Breast epithelium (tissue), 4 donors: ENCODE measurements at regions not wholly inside any gene's neighbourhood (a gene's known extent, or its start where the extent isn't known, plus 50 kb on each side); places are given as distances from the start of the nearest gene placed in this dataset.

Experiments used
- DNase-seq, 2 donors: peaks; one replicate each; pipeline ENCODE4 v3.0.0-alpha.2; 2019; ENCODE audit warnings: low spot score in 2 of 2
- H3K27ac ChIP-seq, 2 donors: fragments of 200-600 bp; sonication (generic) in 1 of 2; one replicate each; pipeline ENCODE4 v1.5.1; 2016 to 2019; ENCODE audit warnings: mild to moderate bottlenecking in 1 of 2
- H3K27me3 ChIP-seq, 2 donors: fragments of 200-600 bp; sonication (generic) in 1 of 2; one replicate each; pipeline versions ENCODE4 v1.5.1 to v1.6.0; 2017 to 2019; ENCODE audit warnings: control low read depth in 1 of 2, mild to moderate bottlenecking in 1 of 2
- H3K36me3 ChIP-seq: fragments of 200-600 bp; one replicate; pipeline ENCODE4 v1.5.1; 2019
- H3K4me1 ChIP-seq, 2 donors: fragments of 200-600 bp; sonication (generic); one replicate each; pipeline ENCODE4 v1.5.1; 2016 to 2019; ENCODE audit warnings: control low read depth in 1 of 2
- H3K4me3 ChIP-seq, 3 donors: fragments of 200-600 bp; sonication (generic); 1 replicate in 2 of 3; 2 replicates in 1 of 3; pipeline ENCODE4 v1.5.1; 2016 to 2019; ENCODE audit warnings: mild to moderate bottlenecking in 3 of 3, moderate library complexity in 2 of 3
- H3K9me3 ChIP-seq, 2 donors: fragments of 200-600 bp; sonication (generic) in 1 of 2; one replicate each; pipeline ENCODE4 v1.5.1; 2016 to 2019; ENCODE audit warnings: control low read depth in 1 of 2
- POLR2A ChIP-seq: fragments of 450-650 bp; IDR thresholded peaks from one replicate; pipeline ENCODE4 v1.6.1; 2016; ENCODE audit warnings: antibody characterized with exemption, mild to moderate bottlenecking, moderate library complexity
- POLR2AphosphoS5 ChIP-seq, 3 donors: sonication (generic); formaldehyde crosslinking; IDR thresholded peaks; one replicate each; pipeline ENCODE4 v1.6.1; 2017; ENCODE audit warnings: antibody characterized with exemption in 3 of 3
- intact Hi-C: fragments of 100-400 bp; cut with DNase I; formaldehyde crosslinking; loops from one replicate; pipeline ENCODE4 v1.15.1; 2023; ENCODE audit warnings: low total_unique reads
- TF ChIP-seq, protein P1 (sequence below), 3 donors: fragments of 450-650 bp; IDR thresholded peaks; one replicate each; pipeline ENCODE4 v1.5.1; 2016 to 2017; ENCODE audit warnings: antibody characterized with exemption in 3 of 3, mild to moderate bottlenecking in 3 of 3, moderate library complexity in 3 of 3

DNA sequence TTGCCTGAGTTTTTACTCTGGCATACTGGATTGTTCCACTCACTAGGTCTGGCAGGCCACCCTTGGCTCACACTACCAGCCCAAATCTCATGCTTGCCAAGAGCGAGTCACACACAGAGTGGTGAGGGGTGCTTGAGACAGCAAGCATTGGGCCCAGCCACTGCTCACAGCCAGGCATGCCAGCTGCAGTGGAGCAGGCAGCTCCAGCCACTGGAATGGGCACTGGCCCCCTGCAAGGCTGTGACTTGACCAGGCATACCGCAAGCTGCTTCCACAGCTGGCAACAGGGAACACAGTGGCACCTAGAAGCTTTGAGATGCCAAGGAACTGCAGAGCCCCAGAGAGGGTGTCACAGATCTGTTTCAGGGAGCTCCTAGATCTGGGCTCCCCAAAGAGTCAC, 488.5 kb downstream of the LRFN5 start:
- no peak overlapping the region for H3K27ac ChIP-seq
- no peaks in the 10 kb centered on the region for H3K9me3 ChIP-seq
- H3K36me3 ChIP-seq, result no peaks in the 10 kb centered on the region
- intact Hi-C loops, result no loop called here
- H3K4me3 ChIP-seq, result no peak overlapping the region
- H3K4me1 ChIP-seq, result no peaks in the 10 kb centered on the region
- DNase-seq, result no peak
- no peaks in the 10 kb centered on the region for H3K27me3 ChIP-seq
- TF ChIP-seq POLR2A (no peak), POLR2AphosphoS5 (IDR thresholded peaks at IDR 0.05) (no peak)
- TF ChIP-seq, protein P1, sequence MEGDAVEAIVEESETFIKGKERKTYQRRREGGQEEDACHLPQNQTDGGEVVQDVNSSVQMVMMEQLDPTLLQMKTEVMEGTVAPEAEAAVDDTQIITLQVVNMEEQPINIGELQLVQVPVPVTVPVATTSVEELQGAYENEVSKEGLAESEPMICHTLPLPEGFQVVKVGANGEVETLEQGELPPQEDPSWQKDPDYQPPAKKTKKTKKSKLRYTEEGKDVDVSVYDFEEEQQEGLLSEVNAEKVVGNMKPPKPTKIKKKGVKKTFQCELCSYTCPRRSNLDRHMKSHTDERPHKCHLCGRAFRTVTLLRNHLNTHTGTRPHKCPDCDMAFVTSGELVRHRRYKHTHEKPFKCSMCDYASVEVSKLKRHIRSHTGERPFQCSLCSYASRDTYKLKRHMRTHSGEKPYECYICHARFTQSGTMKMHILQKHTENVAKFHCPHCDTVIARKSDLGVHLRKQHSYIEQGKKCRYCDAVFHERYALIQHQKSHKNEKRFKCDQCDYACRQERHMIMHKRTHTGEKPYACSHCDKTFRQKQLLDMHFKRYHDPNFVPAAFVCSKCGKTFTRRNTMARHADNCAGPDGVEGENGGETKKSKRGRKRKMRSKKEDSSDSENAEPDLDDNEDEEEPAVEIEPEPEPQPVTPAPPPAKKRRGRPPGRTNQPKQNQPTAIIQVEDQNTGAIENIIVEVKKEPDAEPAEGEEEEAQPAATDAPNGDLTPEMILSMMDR (IDR thresholded peaks at IDR 0.05), result no peak

DNA sequence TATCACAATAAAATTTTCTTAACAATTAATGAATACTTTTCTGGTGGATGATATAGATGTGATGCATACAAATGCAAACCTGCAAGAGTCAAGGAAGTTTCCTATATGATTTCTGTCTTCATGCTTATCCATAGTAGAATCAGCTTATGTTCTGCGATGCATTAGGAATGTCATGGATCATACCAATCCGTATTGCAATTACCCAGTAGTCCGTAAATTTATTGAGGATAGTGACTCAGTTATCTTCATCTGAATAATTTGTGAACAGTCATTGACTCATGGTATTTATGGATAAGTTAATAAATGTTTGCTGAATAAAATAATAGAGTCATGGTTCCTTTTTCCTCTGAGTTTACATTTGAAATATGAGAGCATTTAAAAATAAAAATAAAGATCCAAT, 483.4 kb downstream of the LRFN5 start:
- TF ChIP-seq POLR2AphosphoS5 (IDR thresholded peaks at IDR 0.05) (no peak), POLR2A (no peak)
- TF ChIP-seq, protein P1 (IDR thresholded peaks at IDR 0.05), result no peak
- no peak for DNase-seq
- no peak overlapping the region for H3K4me3 ChIP-seq
- H3K27me3 ChIP-seq, result no peaks in the 10 kb centered on the region
- H3K27ac ChIP-seq, result no peak overlapping the region
- no peaks in the 10 kb centered on the region for H3K4me1 ChIP-seq
- H3K36me3 ChIP-seq, result no peaks in the 10 kb centered on the region
- H3K9me3 ChIP-seq, result no peaks in the 10 kb centered on the region
- intact Hi-C loops, result no loop called here

DNA sequence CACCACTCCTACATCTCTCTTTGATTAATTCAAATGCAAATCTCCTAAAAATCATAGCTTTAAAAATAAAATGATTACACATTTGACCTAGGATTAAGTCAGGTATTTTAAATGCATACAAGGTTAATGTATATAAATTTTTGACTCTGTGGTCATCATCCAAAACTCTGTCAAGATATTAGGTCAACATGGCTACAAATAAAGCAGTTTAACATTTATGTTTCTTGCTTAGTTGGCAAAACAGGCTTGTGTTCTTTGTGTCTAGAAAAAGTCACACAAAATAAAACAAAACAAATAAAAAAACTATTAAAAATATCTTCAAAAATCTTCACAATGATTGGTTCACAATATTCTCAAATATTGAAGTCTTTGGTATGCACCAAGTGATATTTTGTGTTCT, 473.2 kb downstream of the LRFN5 start:
- TF ChIP-seq POLR2AphosphoS5 (IDR thresholded peaks at IDR 0.05) (no peak), POLR2A (no peak)
- TF ChIP-seq, protein P1 (IDR thresholded peaks at IDR 0.05), result no peak
- H3K4me3 ChIP-seq, result no peak overlapping the region
- intact Hi-C loops, result no loop called here
- H3K36me3 ChIP-seq, result no peaks in the 10 kb centered on the region
- H3K9me3 ChIP-seq, result no peaks in the 10 kb centered on the region
- no peaks in the 10 kb centered on the region for H3K27me3 ChIP-seq
- H3K27ac ChIP-seq, result no peak overlapping the region
- no peak for DNase-seq
- H3K4me1 ChIP-seq, result no peaks in the 10 kb centered on the region

DNA sequence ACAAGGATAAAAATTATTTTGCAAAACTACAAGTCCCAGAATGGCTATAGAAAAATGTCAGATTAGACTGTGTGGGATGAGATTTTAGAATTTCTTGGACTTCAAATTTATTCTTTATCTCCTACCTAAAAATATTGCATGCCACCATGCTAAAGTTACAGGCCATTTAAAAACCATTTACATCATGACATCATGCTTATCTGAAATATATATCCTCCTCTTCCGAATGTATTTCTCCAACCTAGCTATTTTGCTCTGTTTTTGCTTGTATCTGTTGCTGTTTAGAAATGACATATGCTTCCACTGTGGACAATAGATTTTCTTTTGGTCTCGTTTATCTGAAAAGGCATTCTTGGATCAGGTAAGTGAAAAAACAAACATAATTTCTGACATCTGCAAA, 471.7 kb downstream of the LRFN5 start:
- Histone ChIP-seq H3K36me3 (no peaks in the 10 kb centered on the region), H3K27ac (no peak overlapping the region), H3K9me3 (no peaks in the 10 kb centered on the region), H3K4me1 (no peaks in the 10 kb centered on the region), H3K4me3 (no peak overlapping the region), H3K27me3 (no peaks in the 10 kb centered on the region)
- TF ChIP-seq POLR2A, result no peak
- TF ChIP-seq, protein P1 (IDR thresholded peaks at IDR 0.05), result no peak
- TF ChIP-seq POLR2AphosphoS5 (IDR thresholded peaks at IDR 0.05), result no peak
- no peak for DNase-seq
- intact Hi-C loops, result no loop called here

DNA sequence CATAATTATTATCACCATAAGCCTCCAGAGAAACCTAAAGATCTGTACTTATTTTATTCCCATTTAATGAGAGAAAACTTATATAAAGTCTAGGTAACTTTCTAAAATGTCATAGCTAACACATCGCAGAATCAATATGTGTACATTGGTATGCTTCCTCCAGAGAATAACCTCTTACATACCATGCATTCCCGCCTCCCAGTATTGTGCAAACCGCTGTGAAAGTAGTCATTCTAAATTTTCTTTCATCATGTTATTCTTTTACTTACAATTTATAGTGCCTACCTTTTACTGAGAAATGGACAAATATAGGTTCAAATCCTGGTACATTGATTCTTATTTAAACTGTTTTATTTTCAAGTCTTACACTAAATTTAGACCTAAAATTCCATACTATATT, 463.4 kb downstream of the LRFN5 start:
- Histone ChIP-seq H3K27ac (no peak overlapping the region), H3K9me3 (no peaks in the 10 kb centered on the region), H3K4me3 (no peak overlapping the region), H3K36me3 (no peaks in the 10 kb centered on the region), H3K27me3 (no peaks in the 10 kb centered on the region), H3K4me1 (no peaks in the 10 kb centered on the region)
- TF ChIP-seq POLR2A, result no peak
- TF ChIP-seq, protein P1 (IDR thresholded peaks at IDR 0.05), result no peak
- no peak for TF ChIP-seq POLR2AphosphoS5 (IDR thresholded peaks at IDR 0.05)
- DNase-seq, result no peak
- intact Hi-C loops, result loop anchor here (5.0 kb wide), 1 partner anchor 212 kb away; no protein-coding TSS in a partner anchor
